ENCODE measurements at regions not wholly inside any gene's neighbourhood (a gene's known extent, or its start where the extent isn't known, plus 50 kb on each side); places are given as distances from the start of the nearest gene placed in this dataset.
"Not testable (repeated sequence)": the region's sequence is repeated elsewhere in the genome, so short reads cannot be mapped to it uniquely, and the experiment has no call there.

- not testable (repeated sequence) for TF ChIP-seq CTCF (IDR thresholded peaks at IDR 0.05; ENCODE audit: low read depth, low read length); EZH2phosphoT487 (IDR thresholded peaks at IDR 0.05; ENCODE audit: low read depth)
Observed at GRCh38 chr21:22023896-22024295, 1025.7 kb downstream of the NCAM2 start.

Data from OCI-LY3 (cell line).